Activated CD4-positive, alpha-beta T cell treated with anti-CD3 and anti-CD28 coated beads for 24 hours (primary cell): ENCODE measurements at regions not wholly inside any gene's neighbourhood (a gene's known extent, or its start where the extent isn't known, plus 50 kb on each side); places are given as distances from the start of the nearest gene placed in this dataset.

Source experiments
- DNase-seq, 2 donors: peaks; one replicate each; pipeline ENCODE4 v3.0.0-alpha.2; 2020; ENCODE audit warnings: low read depth in 2 of 2

- DNase-seq: no peak
Observed at GRCh38 chr1:221104596-221104995, 225.4 kb downstream of the HLX start.

- no peak for DNase-seq
Observed at GRCh38 chr1:221105578-221105977, 226.3 kb downstream of the HLX start.

DNA sequence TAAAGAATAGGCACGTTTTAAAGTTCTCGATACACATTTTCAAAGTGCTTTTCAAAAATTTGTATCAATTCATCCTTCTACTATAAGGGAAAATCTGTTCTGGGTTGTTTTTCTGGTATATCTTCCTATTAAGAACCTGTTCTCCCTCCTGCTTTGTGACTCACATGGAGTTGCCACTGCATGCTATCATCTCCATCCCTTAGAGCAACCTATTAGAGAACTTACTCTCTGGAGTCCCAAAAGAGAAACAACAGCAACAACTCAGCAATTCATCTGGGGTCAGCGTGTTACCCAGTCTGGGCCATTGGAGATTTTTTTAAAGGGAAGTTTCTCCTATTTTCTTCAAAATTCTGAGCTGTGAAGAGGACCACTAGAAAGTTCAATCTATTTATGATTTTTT lies 227.4 kb downstream of the HLX start:
- DNase-seq: no peak

DNA sequence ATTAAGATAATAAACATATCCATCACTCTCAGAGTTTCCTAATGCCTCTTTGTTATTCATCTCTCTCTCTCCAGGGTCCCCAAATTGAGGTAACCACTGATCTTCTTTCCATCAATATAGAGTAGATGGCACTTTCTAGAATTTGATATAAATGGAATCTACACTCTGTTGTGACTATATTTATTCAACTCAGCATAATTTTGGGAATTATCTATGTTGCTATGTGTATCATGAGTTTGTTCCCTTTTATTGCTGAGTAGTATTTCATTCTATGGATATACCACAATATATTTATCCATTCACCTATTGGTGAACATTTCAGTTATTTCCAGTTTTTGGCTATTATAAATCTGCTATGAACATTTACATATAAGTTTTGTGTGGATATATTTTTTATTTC lies 230.7 kb downstream of the HLX start:
- no peak for DNase-seq

GRCh38 chr1:221117133-221117532 lies 237.9 kb downstream of the HLX start:
- no peak for DNase-seq

DNA sequence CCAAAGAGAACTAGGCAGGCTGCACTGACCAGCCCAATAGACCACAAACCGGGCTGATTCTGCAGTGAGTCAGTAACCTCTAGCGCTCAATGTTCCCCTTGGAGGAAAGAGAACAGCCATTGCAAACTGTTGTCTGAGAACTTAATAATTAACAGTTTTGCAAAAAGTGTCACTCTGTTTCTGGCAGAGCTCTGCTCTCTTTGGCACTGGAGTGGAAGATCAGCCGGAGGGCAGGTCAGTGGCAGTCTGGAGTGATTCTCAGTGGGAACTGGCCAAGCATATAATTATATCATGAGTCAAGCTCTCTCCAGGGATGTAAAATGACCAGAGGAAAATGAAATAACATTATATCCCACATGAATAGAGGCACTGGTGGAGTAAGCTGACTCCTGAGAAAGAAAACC lies 238.3 kb downstream of the HLX start:
- DNase-seq: no peak

GRCh38 chr1:221118176-221118937 lies 239.1 kb downstream of the HLX start:
- no peak for DNase-seq

- DNase-seq: no peak
Observed at GRCh38 chr1:221118938-221119320, 239.7 kb downstream of the HLX start.

DNA sequence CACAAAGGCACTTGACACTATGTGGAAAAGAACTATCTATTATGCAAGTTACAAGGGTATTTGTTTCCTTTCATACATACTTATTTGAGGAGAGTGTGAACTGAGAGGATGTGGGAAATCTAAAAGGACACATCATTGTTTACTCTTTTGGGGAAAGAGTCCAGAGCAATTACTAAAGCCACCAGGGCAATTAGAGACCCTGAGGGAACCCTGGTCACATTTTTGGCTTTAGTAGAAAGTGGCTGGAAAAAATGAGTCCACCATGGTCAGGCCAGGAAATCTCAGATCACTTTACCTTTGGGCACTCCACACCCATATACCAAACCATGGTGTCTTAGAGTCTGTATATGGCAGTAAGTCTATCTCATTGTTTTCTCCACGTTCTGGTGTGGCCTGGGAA lies 243.3 kb downstream of the HLX start:
- DNase-seq: no peak

- no peak for DNase-seq
Observed at GRCh38 chr1:221125976-221126375, 246.7 kb downstream of the HLX start.

DNA sequence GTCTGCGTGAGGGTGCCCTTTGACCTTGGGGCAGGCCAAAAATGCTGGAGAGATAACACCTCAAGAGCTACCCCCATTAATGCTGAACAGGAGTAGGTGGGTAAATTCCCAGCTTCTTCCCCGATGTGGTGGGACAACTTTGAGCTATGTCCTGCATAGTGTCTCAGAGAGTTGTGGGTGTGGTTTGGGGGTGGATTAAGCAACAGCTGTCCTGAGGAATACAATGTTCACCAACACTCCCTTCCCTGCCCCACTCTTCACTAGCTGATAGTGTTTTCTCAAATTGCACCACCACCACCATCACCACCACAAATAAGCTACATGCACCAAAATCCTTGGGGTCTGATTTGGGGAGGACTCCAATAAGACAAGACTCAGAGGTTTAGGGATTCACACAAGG lies 258.4 kb downstream of the HLX start:
- no peak for DNase-seq

DNA sequence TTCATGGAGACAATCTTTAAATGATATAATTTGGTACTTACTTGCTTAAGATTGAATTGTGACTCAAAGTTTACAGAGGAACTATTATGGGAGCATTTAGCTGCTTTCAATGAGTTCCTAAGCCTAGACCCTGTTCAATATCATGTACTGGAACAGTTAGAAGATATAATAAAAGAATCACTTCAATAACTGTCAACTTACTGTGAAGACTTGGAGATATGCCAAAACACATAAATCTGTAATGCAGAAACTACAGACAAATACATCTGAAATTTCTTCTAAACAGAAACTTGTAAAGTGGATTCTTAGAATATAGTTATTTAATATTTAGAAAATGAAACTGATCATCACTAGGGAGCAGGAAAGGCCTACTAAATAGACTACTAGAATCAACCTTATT lies 259.3 kb downstream of the HLX start:
- DNase-seq: no peak

DNA sequence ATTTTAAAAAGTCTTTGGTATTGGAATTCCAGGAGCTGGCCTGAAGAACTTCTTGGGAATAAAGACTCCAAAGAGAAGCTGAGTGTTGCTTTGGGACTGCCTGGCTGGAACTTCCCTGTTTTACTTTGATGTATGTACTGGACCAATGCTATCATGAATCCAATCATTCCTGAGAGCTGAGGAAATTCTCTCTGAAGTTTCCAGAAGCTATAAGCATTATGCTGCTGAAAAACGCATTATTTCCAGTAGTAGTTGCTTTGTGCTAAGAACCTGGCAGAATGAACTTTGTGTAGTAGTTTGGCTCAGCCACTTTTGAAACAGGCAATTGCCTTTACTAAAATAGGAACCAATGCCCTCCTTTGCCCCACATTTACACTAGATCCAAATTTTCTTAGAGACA lies 260.7 kb downstream of the HLX start:
- no peak for DNase-seq

- no peak for DNase-seq
Observed at GRCh38 chr1:221141096-221141495, 261.9 kb downstream of the HLX start.

GRCh38 chr1:221141606-221142285 lies 262.5 kb downstream of the HLX start:
- DNase-seq: no peak

- no peak for DNase-seq
Observed at GRCh38 chr1:221148660-221149059, 269.4 kb downstream of the HLX start.

DNA sequence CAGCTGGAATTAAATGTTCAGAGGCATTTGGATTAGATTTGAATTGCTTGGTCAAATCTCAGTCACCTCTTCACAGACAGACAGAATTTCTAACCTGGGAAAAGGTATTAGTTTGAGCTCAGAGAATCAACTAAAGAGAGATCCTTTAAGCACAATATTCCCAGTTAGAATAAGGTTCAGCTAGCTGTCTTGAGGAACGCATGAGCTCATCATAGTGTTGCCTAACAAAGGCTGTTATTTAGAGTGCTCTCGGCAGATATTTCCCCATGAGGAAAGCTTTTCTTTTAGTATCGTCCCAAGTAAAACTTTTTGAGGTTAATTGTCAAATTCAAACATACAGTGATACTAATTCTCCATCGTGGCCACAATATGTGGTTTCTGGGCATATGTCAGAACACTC lies 269.9 kb downstream of the HLX start:
- no peak for DNase-seq

GRCh38 chr1:221149555-221150075 lies 270.4 kb downstream of the HLX start:
- DNase-seq: no peak

- no peak for DNase-seq
Observed at GRCh38 chr1:221150996-221151395, 271.8 kb downstream of the HLX start.

- no peak for DNase-seq
Observed at GRCh38 chr1:221154932-221155331, 275.7 kb downstream of the HLX start.

GRCh38 chr1:221157026-221157761 lies 278.0 kb downstream of the HLX start:
- DNase-seq: no peak

DNA sequence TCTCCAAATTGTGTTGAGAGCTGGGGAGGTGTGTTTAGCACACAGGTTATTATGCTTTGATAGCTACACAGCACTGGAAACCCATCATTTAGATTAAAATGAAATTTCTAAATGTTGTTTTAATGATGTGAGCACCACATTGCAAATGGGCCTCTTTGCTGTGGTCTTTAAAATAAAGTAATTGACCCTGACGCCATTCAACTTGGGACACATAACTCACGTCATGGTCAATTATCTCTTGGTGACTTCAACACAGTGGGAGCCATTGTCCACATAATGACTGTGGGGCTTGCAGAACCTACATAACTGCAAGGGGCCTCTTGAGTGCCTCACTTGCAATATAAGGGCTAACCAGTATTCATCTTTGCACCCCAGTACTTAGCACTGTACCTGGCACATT lies 280.4 kb downstream of the HLX start:
- DNase-seq: no peak

- no peak for DNase-seq
Observed at GRCh38 chr1:221161571-221162041, 282.4 kb downstream of the HLX start.
